GM23338 (cell line): ENCODE measurements at regions not wholly inside any gene's neighbourhood (a gene's known extent, or its start where the extent isn't known, plus 50 kb on each side); places are given as distances from the start of the nearest gene placed in this dataset.

ENCODE experiments used
- ATAC-seq: fragments of 200-7000 bp; cut with Tn5 transposase; 3 replicates; pipeline ENCODE4 v1.9.1; 2020
- DNase-seq: peaks from one replicate; pipeline ENCODE4 v3.0.0-alpha.2; 2015; ENCODE audit warnings: low spot score
- H2AFZ ChIP-seq: fragments of 200-600 bp; sonication (generic); 2 replicates; pipeline ENCODE4 v1.8.0; 2016; ENCODE audit warnings: antibody characterized with exemption, mild to moderate bottlenecking, moderate library complexity
- H3F3A ChIP-seq: fragments of 200-600 bp; sonication (generic); replicated peaks from 2 replicates; pipeline ENCODE4 v1.8.0; 2017; ENCODE audit warnings: antibody characterized with exemption, mixed run types, low read depth
- H3K27ac ChIP-seq: fragments of 200-600 bp; sonication (generic); 2 replicates; pipeline ENCODE4 v1.6.1; 2016; ENCODE audit warnings: low read depth
- H3K27me3 ChIP-seq: fragments of 200-600 bp; sonication (generic); 2 replicates; pipeline ENCODE4 v1.8.0; 2016; ENCODE audit warnings: mild to moderate bottlenecking, mixed run types, moderate library complexity; ENCODE audit not compliant: insufficient read depth
- H3K36me3 ChIP-seq: fragments of 200-600 bp; sonication (generic); 2 replicates; pipeline ENCODE4 v1.8.0; 2016; ENCODE audit warnings: mild to moderate bottlenecking; ENCODE audit not compliant: insufficient read depth
- H3K4me1 ChIP-seq: fragments of 200-600 bp; sonication (generic); 2 replicates; pipeline ENCODE4 v1.8.0; 2016; ENCODE audit warnings: mild to moderate bottlenecking, moderate library complexity; ENCODE audit not compliant: insufficient read depth
- H3K4me2 ChIP-seq: fragments of 200-600 bp; sonication (generic); 2 replicates; pipeline ENCODE4 v1.7.1; 2017; ENCODE audit warnings: mixed run types
- H3K4me3 ChIP-seq: fragments of 200-600 bp; sonication (generic); 2 replicates; pipeline ENCODE4 v1.6.1; 2016; ENCODE audit warnings: mixed run types
- H3K79me2 ChIP-seq: fragments of 200-600 bp; sonication (generic); replicated peaks from 2 replicates; pipeline ENCODE4 v1.8.0; 2017; ENCODE audit warnings: mild to moderate bottlenecking; ENCODE audit not compliant: insufficient read depth
- H3K9me2 ChIP-seq: fragments of 200-600 bp; sonication (generic); 2 replicates; pipeline ENCODE4 v1.8.0; 2017; ENCODE audit not compliant: insufficient read depth
- H4K20me1 ChIP-seq: fragments of 200-600 bp; sonication (generic); replicated peaks from 2 replicates; pipeline ENCODE4 v1.8.0; 2017; ENCODE audit warnings: mild to moderate bottlenecking; ENCODE audit not compliant: insufficient read depth
- H3K27ac Mint-ChIP-seq: 2 replicates; pipeline ENCODE4 v1.8.0; 2020; ENCODE audit warnings: inconsistent platforms, mild to moderate bottlenecking, moderate library complexity, mixed read lengths
- H3K27me3 Mint-ChIP-seq: 3 replicates; pipeline ENCODE4 v1.8.0; 2022; ENCODE audit warnings: low read depth, mild to moderate bottlenecking, moderate library complexity, mixed read lengths, inconsistent platforms; ENCODE audit not compliant: insufficient read depth, poor library complexity
- H3K36me3 Mint-ChIP-seq: 3 replicates; pipeline ENCODE4 v1.8.0; 2021; ENCODE audit warnings: low read depth, mild to moderate bottlenecking, inconsistent platforms, moderate library complexity, mixed read lengths
- H3K4me1 Mint-ChIP-seq: 3 replicates; pipeline ENCODE4 v1.8.0; 2020; ENCODE audit warnings: mild to moderate bottlenecking, inconsistent platforms, mixed read lengths
- H3K4me3 Mint-ChIP-seq: 3 replicates; pipeline ENCODE4 v1.8.0; 2021; ENCODE audit warnings: moderate library complexity, mild to moderate bottlenecking, inconsistent platforms, mixed read lengths
- H3K9me3 Mint-ChIP-seq: 3 replicates; pipeline ENCODE4 v1.8.0; 2020; ENCODE audit warnings: moderate library complexity, mild to moderate bottlenecking, inconsistent platforms, mixed read lengths
- CREB1 ChIP-seq: fragments of 250-450 bp; sonication (Bioruptor Pico); IDR thresholded peaks from 2 replicates; pipeline ENCODE4 v1.5.0; 2020; ENCODE audit warnings: low read depth, mild to moderate bottlenecking, moderate library complexity
- EZH2 ChIP-seq: fragments of 200-600 bp; sonication (generic); IDR thresholded peaks from one replicate; pipeline ENCODE4 v1.8.0; 2017; ENCODE audit warnings: antibody characterized with exemption, mild to moderate bottlenecking, low read depth; ENCODE audit not compliant: unreplicated experiment
- EZH2phosphoT487 ChIP-seq: fragments of 200-600 bp; sonication (generic); IDR thresholded peaks from one replicate; pipeline ENCODE4 v1.8.1; 2018; ENCODE audit warnings: antibody characterized with exemption; ENCODE audit not compliant: unreplicated experiment
- NANOG ChIP-seq: IDR thresholded peaks from 2 replicates; pipeline ENCODE4 v1.6.1; 2016; ENCODE audit warnings: antibody characterized with exemption, borderline replicate concordance
- POLR2AphosphoS5 ChIP-seq: IDR thresholded peaks from 2 replicates; pipeline ENCODE4 v1.6.1; 2016; ENCODE audit warnings: antibody characterized with exemption, low read depth
- ZNF114 ChIP-seq: fragments of 250-450 bp; sonication (Bioruptor Pico); IDR thresholded peaks from 2 replicates; pipeline ENCODE4 v1.5.0; 2020; ENCODE audit warnings: mild to moderate bottlenecking, moderate library complexity
- ZNF331 ChIP-seq: fragments of 250-450 bp; sonication (Bioruptor Pico); IDR thresholded peaks from 2 replicates; pipeline ENCODE4 v1.5.0; 2020; ENCODE audit warnings: low read depth, mild to moderate bottlenecking, moderate library complexity
- TF ChIP-seq, protein P1 (sequence below): IDR thresholded peaks from 2 replicates; pipeline ENCODE4 v1.6.1; 2016; ENCODE audit warnings: antibody characterized with exemption
- TF ChIP-seq, protein P2 (sequence below), 2 experiments: fragments of 200-600 bp in 1 of 2; sonication (generic) in 1 of 2; conservative IDR thresholded peaks; 2 replicates each; pipeline versions ENCODE4 v1.5.1 to v1.6.1; 2016 to 2017; ENCODE audit warnings: antibody characterized with exemption in 2 of 2, low read depth in 2 of 2, mild to moderate bottlenecking in 2 of 2, moderate library complexity in 1 of 2
- TF ChIP-seq, protein P3 (sequence below): fragments of 250-450 bp; sonication (Bioruptor Pico); IDR thresholded peaks from 2 replicates; pipeline ENCODE4 v1.5.0; 2020; ENCODE audit warnings: mild to moderate bottlenecking, moderate library complexity

DNA sequence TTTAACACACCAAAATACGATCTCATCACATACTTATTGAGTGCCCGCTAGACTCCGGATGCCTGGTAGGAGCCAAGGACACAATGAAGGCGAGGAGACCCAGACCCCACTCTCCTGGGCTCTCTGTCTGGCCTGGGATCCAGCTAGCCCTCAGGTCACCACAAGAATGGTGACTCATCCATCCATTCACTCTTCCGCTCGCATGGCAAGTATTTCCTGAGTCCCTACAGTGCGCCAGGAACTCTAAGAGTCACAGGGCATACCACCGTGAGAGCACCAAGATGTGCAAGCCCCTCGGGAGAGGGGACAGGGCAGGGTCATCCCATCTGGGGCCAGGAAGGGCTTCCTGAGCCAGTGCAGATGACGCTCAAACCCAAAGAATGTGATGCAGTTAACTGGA is 101.6 kb upstream of the PRR20G start:
- Mint-ChIP-seq H3K27ac (no peak overlapping the region), H3K4me1 (peaks cover 4% of the 10 kb centered on the region), H3K4me3 (no peak overlapping the region), H3K27me3 (peaks cover 7% of the 10 kb centered on the region), H3K36me3 (no peaks in the 10 kb centered on the region; the same call in 2 of the 3 replicates), H3K9me3 (no peaks in the 10 kb centered on the region)
- Histone ChIP-seq H3K79me2 (no peaks in the 10 kb centered on the region), H4K20me1 (no peaks in the 10 kb centered on the region), H3K9me2 (no peaks in the 10 kb centered on the region), H3K4me1 (no peaks in the 10 kb centered on the region), H3K4me3 (no peak overlapping the region), H3K27ac (no peak overlapping the region), H2AFZ (no peak overlapping the region), H3K36me3 (no peaks in the 10 kb centered on the region), H3F3A (no peaks in the 10 kb centered on the region), H3K27me3 (no peaks in the 10 kb centered on the region), H3K4me2 (no peak overlapping the region)
- no peak for DNase-seq
- TF ChIP-seq EZH2phosphoT487: no peak
- TF ChIP-seq POLR2AphosphoS5: no peak
- TF ChIP-seq NANOG: no peak
- TF ChIP-seq, protein P1, sequence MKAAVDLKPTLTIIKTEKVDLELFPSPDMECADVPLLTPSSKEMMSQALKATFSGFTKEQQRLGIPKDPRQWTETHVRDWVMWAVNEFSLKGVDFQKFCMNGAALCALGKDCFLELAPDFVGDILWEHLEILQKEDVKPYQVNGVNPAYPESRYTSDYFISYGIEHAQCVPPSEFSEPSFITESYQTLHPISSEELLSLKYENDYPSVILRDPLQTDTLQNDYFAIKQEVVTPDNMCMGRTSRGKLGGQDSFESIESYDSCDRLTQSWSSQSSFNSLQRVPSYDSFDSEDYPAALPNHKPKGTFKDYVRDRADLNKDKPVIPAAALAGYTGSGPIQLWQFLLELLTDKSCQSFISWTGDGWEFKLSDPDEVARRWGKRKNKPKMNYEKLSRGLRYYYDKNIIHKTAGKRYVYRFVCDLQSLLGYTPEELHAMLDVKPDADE: no peak
- no peak for TF ChIP-seq ZNF331
- TF ChIP-seq ZNF114 (CRISPR knock-in tag): no peak
- TF ChIP-seq CREB1: no peak
- TF ChIP-seq, protein P2, sequence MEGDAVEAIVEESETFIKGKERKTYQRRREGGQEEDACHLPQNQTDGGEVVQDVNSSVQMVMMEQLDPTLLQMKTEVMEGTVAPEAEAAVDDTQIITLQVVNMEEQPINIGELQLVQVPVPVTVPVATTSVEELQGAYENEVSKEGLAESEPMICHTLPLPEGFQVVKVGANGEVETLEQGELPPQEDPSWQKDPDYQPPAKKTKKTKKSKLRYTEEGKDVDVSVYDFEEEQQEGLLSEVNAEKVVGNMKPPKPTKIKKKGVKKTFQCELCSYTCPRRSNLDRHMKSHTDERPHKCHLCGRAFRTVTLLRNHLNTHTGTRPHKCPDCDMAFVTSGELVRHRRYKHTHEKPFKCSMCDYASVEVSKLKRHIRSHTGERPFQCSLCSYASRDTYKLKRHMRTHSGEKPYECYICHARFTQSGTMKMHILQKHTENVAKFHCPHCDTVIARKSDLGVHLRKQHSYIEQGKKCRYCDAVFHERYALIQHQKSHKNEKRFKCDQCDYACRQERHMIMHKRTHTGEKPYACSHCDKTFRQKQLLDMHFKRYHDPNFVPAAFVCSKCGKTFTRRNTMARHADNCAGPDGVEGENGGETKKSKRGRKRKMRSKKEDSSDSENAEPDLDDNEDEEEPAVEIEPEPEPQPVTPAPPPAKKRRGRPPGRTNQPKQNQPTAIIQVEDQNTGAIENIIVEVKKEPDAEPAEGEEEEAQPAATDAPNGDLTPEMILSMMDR (conservative IDR thresholded peaks at IDR 0.05; ENCODE audit: low read depth in 2 of 2): no peak
- TF ChIP-seq EZH2: no peak
- TF ChIP-seq, protein P3, sequence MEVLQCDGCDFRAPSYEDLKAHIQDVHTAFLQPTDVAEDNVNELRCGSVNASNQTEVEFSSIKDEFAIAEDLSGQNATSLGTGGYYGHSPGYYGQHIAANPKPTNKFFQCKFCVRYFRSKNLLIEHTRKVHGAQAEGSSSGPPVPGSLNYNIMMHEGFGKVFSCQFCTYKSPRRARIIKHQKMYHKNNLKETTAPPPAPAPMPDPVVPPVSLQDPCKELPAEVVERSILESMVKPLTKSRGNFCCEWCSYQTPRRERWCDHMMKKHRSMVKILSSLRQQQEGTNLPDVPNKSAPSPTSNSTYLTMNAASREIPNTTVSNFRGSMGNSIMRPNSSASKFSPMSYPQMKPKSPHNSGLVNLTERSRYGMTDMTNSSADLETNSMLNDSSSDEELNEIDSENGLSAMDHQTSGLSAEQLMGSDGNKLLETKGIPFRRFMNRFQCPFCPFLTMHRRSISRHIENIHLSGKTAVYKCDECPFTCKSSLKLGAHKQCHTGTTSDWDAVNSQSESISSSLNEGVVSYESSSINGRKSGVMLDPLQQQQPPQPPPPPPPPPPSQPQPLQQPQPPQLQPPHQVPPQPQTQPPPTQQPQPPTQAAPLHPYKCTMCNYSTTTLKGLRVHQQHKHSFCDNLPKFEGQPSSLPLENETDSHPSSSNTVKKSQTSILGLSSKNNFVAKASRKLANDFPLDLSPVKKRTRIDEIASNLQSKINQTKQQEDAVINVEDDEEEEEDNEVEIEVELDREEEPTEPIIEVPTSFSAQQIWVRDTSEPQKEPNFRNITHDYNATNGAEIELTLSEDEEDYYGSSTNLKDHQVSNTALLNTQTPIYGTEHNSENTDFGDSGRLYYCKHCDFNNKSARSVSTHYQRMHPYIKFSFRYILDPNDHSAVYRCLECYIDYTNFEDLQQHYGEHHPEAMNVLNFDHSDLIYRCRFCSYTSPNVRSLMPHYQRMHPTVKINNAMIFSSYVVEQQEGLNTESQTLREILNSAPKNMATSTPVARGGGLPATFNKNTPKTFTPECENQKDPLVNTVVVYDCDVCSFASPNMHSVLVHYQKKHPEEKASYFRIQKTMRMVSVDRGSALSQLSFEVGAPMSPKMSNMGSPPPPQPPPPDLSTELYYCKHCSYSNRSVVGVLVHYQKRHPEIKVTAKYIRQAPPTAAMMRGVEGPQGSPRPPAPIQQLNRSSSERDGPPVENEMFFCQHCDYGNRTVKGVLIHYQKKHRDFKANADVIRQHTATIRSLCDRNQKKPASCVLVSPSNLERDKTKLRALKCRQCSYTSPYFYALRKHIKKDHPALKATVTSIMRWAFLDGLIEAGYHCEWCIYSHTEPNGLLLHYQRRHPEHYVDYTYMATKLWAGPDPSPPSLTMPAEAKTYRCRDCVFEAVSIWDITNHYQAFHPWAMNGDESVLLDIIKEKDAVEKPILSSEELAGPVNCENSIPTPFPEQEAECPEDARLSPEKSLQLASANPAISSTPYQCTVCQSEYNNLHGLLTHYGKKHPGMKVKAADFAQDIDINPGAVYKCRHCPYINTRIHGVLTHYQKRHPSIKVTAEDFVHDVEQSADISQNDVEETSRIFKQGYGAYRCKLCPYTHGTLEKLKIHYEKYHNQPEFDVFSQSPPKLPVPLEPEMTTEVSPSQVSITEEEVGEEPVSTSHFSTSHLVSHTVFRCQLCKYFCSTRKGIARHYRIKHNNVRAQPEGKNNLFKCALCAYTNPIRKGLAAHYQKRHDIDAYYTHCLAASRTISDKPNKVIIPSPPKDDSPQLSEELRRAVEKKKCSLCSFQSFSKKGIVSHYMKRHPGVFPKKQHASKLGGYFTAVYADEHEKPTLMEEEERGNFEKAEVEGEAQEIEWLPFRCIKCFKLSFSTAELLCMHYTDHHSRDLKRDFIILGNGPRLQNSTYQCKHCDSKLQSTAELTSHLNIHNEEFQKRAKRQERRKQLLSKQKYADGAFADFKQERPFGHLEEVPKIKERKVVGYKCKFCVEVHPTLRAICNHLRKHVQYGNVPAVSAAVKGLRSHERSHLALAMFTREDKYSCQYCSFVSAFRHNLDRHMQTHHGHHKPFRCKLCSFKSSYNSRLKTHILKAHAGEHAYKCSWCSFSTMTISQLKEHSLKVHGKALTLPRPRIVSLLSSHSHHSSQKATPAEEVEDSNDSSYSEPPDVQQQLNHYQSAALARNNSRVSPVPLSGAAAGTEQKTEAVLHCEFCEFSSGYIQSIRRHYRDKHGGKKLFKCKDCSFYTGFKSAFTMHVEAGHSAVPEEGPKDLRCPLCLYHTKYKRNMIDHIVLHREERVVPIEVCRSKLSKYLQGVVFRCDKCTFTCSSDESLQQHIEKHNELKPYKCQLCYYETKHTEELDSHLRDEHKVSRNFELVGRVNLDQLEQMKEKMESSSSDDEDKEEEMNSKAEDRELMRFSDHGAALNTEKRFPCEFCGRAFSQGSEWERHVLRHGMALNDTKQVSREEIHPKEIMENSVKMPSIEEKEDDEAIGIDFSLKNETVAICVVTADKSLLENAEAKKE (CRISPR knock-in tag): no peak
- ATAC-seq: no peak
